Motor neuron (in vitro differentiated cells): ENCODE measurements at regions not wholly inside any gene's neighbourhood (a gene's known extent, or its start where the extent isn't known, plus 50 kb on each side); places are given as distances from the start of the nearest gene placed in this dataset.

Experiments used
- ATAC-seq, 8 experiments: fragments of 200-7000 bp; cut with Tn5 transposase; replicated peaks in 6 of 8; 2 replicates each; pipeline ENCODE4 v1.8.0; 2021; ENCODE audit warnings: mild to moderate bottlenecking in 8 of 8, moderate library complexity in 8 of 8
- H3K27ac ChIP-seq, 2 donors: fragments of 250-450 bp; sonication (Bioruptor Pico); 2 replicates each; pipeline ENCODE4 v1.9.0; 2021; ENCODE audit warnings: antibody characterized with exemption in 2 of 2, mild to moderate bottlenecking in 2 of 2, moderate library complexity in 1 of 2
- H3K4me1 ChIP-seq, 2 donors: fragments of 250-450 bp; sonication (Bioruptor Pico); replicated peaks in 1 of 2; 2 replicates each; pipeline ENCODE4 v1.6.1; 2021; ENCODE audit warnings: antibody characterized with exemption in 2 of 2, mild to moderate bottlenecking in 2 of 2, moderate library complexity in 1 of 2
- H3K4me3 ChIP-seq, 5 donors: fragments of 250-450 bp; sonication (Bioruptor Pico); 2 replicates each; pipeline ENCODE4 v1.9.0; 2021; ENCODE audit warnings: antibody characterized with exemption in 5 of 5, mild to moderate bottlenecking in 5 of 5, moderate library complexity in 4 of 5
- whole genome bisulfite sequencing, 10 experiments: fragments of 450-650 bp; shearing (Covaris generic); methylation state at CpG; one replicate each; pipeline ENCODE4 v1.0.0; 2022; 5-methylcytosine and 5-hydroxymethylcytosine counted together
- in situ Hi-C, 9 experiments: fragments of 400-800 bp; cut with MboI; loops; one replicate each; pipeline ENCODE4 v1.15.0; 2021; ENCODE audit warnings: low sequenced_read_pairs in 9 of 9, low pct_unique_long_range_greater_than_20kb in 2 of 9; ENCODE audit not compliant: unreplicated experiment in 9 of 9

- 0 to 100% (median 93%) methylated on average over 1 of the region's 1 CpG; no CpG with 5 or more reads in 3 of the 10 experiments for WGBS, 10 experiments
- Histone ChIP-seq H3K4me1 (no peaks in the 10 kb centered on the region), H3K4me3 (no peak overlapping the region), H3K27ac (no peak overlapping the region)
- ATAC-seq: no peak
- in situ Hi-C loops: loop anchor here in 1 of 9 experiments (25.0 kb wide), 1 partner anchor 788 kb away; the partner anchor contains the start of gene CCDC91
Observed at GRCh38 chr12:28974883-28975282, 174.2 kb upstream of the FAR2 start.

- Histone ChIP-seq H3K4me3 (no peak overlapping the region), H3K27ac (no peak overlapping the region), H3K4me1 (no peaks in the 10 kb centered on the region)
- ATAC-seq: no peak
- WGBS, 10 experiments: 24 to 93% (median 60%) methylated on average over 2 to 3 of the region's 3 CpGs; no CpG with 5 or more reads in 3 of the 10 experiments
- in situ Hi-C loops: loop anchor here in 1 of 9 experiments (25.0 kb wide), 1 partner anchor 788 kb away; the partner anchor contains the start of gene CCDC91
Observed at GRCh38 chr12:28975564-28976340, 173.3 kb upstream of the FAR2 start.

- in situ Hi-C loops: loop anchor here in 1 of 9 experiments (25.0 kb wide), 1 partner anchor 793 kb away; the partner anchor contains the start of gene CCDC91
Observed at GRCh38 chr12:28980436-28980835, 168.6 kb upstream of the FAR2 start.

GRCh38 chr12:28987538-28988324 lies 161.3 kb upstream of the FAR2 start:
- 70 to 96% (median 82%) methylated on average over 1 to 5 of the region's 5 CpGs for WGBS, 10 experiments
- Histone ChIP-seq H3K4me1 (peaks cover 13 to 42% of the 10 kb centered on the region in 2 donors), H3K27ac (no peak overlapping the region), H3K4me3 (no peak overlapping the region)
- in situ Hi-C loops: loop anchor here in 1 of 9 experiments (25.0 kb wide), 1 partner anchor 800 kb away; the partner anchor contains the start of gene CCDC91
- peak in 5 of 8 experiments; percentile 50 to 87 (median 85) for ATAC-seq

More at GRCh38 chr12:28980436-28980835, 168.6 kb upstream of the FAR2 start:
- WGBS, 10 experiments: 0 to 79% (median 67%) methylated on average over 1 to 4 of the region's 4 CpGs
- Histone ChIP-seq H3K4me1 (peaks cover 0 to 6% of the 10 kb centered on the region in 2 donors), H3K4me3 (no peak overlapping the region), H3K27ac (no peak overlapping the region)
- peak in 2 of 8 experiments; percentile 30 to 32 for ATAC-seq

GRCh38 chr12:28988325-28988704 lies 160.8 kb upstream of the FAR2 start:
- H3K27ac ChIP-seq: no peak overlapping the region
- H3K4me3 ChIP-seq: no peak overlapping the region
- ATAC-seq: no peak
- 6 to 86% (median 30%) methylated on average over 1 to 2 of the region's 2 CpGs; no CpG with 5 or more reads in 2 of the 10 experiments for WGBS, 10 experiments
- H3K4me1 ChIP-seq: peaks cover 13 to 42% of the 10 kb centered on the region in 2 donors
- in situ Hi-C loops: loop anchor here in 1 of 9 experiments (25.0 kb wide), 1 partner anchor 801 kb away; the partner anchor contains the start of gene CCDC91

GRCh38 chr12:28991626-28992025 lies 157.5 kb upstream of the FAR2 start:
- Histone ChIP-seq H3K4me1 (peaks cover 13 to 36% of the 10 kb centered on the region in 2 donors), H3K27ac (no peak overlapping the region), H3K4me3 (no peak overlapping the region)
- in situ Hi-C loops: loop anchor here in 1 of 9 experiments (25.0 kb wide), 1 partner anchor 804 kb away; the partner anchor contains the start of gene CCDC91
- no peak for ATAC-seq
- WGBS, 10 experiments: 79 to 100% (median 96%) methylated on average over 1 to 2 of the region's 2 CpGs

- in situ Hi-C loops: loop anchor here in 1 of 9 experiments (25.0 kb wide), 1 partner anchor 806 kb away; the partner anchor contains the start of gene CCDC91
- no peak overlapping the region for H3K27ac ChIP-seq
- peaks cover 11 to 21% of the 10 kb centered on the region in 2 donors for H3K4me1 ChIP-seq
- 74 to 93% (median 83%) methylated on average over 2 to 5 of the region's 5 CpGs; no CpG with 5 or more reads in 1 of the 10 experiments for WGBS, 10 experiments
- H3K4me3 ChIP-seq: no peak overlapping the region
- ATAC-seq: no peak
Observed at GRCh38 chr12:28993720-28994119, 155.4 kb upstream of the FAR2 start.

- no peak overlapping the region for H3K27ac ChIP-seq
- ATAC-seq: no peak
- H3K4me3 ChIP-seq: no peak overlapping the region
- in situ Hi-C loops: loop anchor here in 1 of 9 experiments (25.0 kb wide), 1 partner anchor 807 kb away; the partner anchor contains the start of gene CCDC91
- H3K4me1 ChIP-seq: peaks cover 7 to 16% of the 10 kb centered on the region in 2 donors
- WGBS, 10 experiments: 29 to 100% (median 90%) methylated on average over 1 to 3 of the region's 3 CpGs
Observed at GRCh38 chr12:28994179-28994715, 154.8 kb upstream of the FAR2 start.

- WGBS, 10 experiments: 25 to 100% (median 50%) methylated on average over 1 to 5 of the region's 5 CpGs; no CpG with 5 or more reads in 2 of the 10 experiments
- no peak for ATAC-seq
Observed at GRCh38 chr12:28996688-28997087, 152.4 kb upstream of the FAR2 start.

GRCh38 chr12:28998662-28999120 lies 150.4 kb upstream of the FAR2 start:
- H3K4me3 ChIP-seq: no peak overlapping the region
- H3K4me1 ChIP-seq: no peaks in the 10 kb centered on the region
- in situ Hi-C loops: loop anchor here in 1 of 9 experiments (25.0 kb wide), 1 partner anchor 811 kb away; the partner anchor contains the start of gene CCDC91
- WGBS, 10 experiments: 0 to 100% (median 75%) methylated on average over 1 to 4 of the region's 4 CpGs; no CpG with 5 or more reads in 1 of the 10 experiments
- peak in 3 of 8 experiments; percentile 65 to 79 (median 72) for ATAC-seq
- no peak overlapping the region for H3K27ac ChIP-seq

More at GRCh38 chr12:28996688-28997087, 152.4 kb upstream of the FAR2 start:
- no peak overlapping the region for H3K4me3 ChIP-seq
- H3K27ac ChIP-seq: no peak overlapping the region
- no peaks in the 10 kb centered on the region for H3K4me1 ChIP-seq
- in situ Hi-C loops: loop anchor here in 1 of 9 experiments (25.0 kb wide), 1 partner anchor 809 kb away; the partner anchor contains the start of gene CCDC91

- no peaks in the 10 kb centered on the region for H3K4me1 ChIP-seq
- in situ Hi-C loops: no loop called here
- no peak for ATAC-seq
- no peak overlapping the region for H3K4me3 ChIP-seq
- whole genome bisulfite sequencing, 10 experiments: 70 to 97% (median 86%) methylated on average over 2 to 6 of the region's 6 CpGs
- no peak overlapping the region for H3K27ac ChIP-seq
Observed at GRCh38 chr12:29004066-29004935, 144.8 kb upstream of the FAR2 start.
